GM21529 (cell line): ENCODE measurements at regions not wholly inside any gene's neighbourhood (a gene's known extent, or its start where the extent isn't known, plus 50 kb on each side); places are given as distances from the start of the nearest gene placed in this dataset.
"Not testable (repeated sequence)": the region's sequence is repeated elsewhere in the genome, so short reads cannot be mapped to it uniquely, and the experiment has no call there.

ENCODE experiments used
- ATAC-seq: cut with Tn5 transposase; IDR thresholded peaks from one replicate; pipeline ENCODE4 v1.9.1; 2021; ENCODE audit not compliant: unreplicated experiment

- no peak for ATAC-seq
Measured at GRCh38 chrX:86887341-86887740, 630.3 kb upstream of the KLHL4 start.

GRCh38 chrX:86910027-86910426, 607.6 kb upstream of the KLHL4 start:
- no peak for ATAC-seq

- no peak for ATAC-seq
Measured at GRCh38 chrX:86910602-86911311, 606.8 kb upstream of the KLHL4 start.

- no peak for ATAC-seq
Measured at GRCh38 chrX:86914569-86914968, 603.0 kb upstream of the KLHL4 start.

- no peak for ATAC-seq
Measured at GRCh38 chrX:86917959-86918358, 599.6 kb upstream of the KLHL4 start.

GRCh38 chrX:86930419-86930818, 587.2 kb upstream of the KLHL4 start:
- ATAC-seq, result no peak

- no peak for ATAC-seq
Measured at GRCh38 chrX:86935988-86936387, 581.6 kb upstream of the KLHL4 start.

GRCh38 chrX:86946569-86946968, 571.0 kb upstream of the KLHL4 start:
- peak; percentile 88 for ATAC-seq

- no peak for ATAC-seq
Measured at GRCh38 chrX:86964321-86964720, 553.3 kb upstream of the KLHL4 start.

- no peak for ATAC-seq
Measured at GRCh38 chrX:86981326-86981879, 536.2 kb upstream of the KLHL4 start.

GRCh38 chrX:86987351-86987750, 530.3 kb upstream of the KLHL4 start:
- not testable (repeated sequence) for ATAC-seq

- no peak for ATAC-seq
Measured at GRCh38 chrX:87003031-87003430, 514.6 kb upstream of the KLHL4 start.

GRCh38 chrX:87005183-87005582, 512.4 kb upstream of the KLHL4 start:
- ATAC-seq, result no peak

GRCh38 chrX:87005885-87006284, 511.7 kb upstream of the KLHL4 start:
- ATAC-seq, result no peak

- no peak for ATAC-seq
Measured at GRCh38 chrX:87006561-87006960, 511.0 kb upstream of the KLHL4 start.

- no peak for ATAC-seq
Measured at GRCh38 chrX:87017210-87017609, 500.4 kb upstream of the KLHL4 start.

GRCh38 chrX:87033115-87033514, 484.5 kb upstream of the KLHL4 start:
- ATAC-seq, result not testable (repeated sequence)

- ATAC-seq, result no peak
Measured at GRCh38 chrX:87045352-87045751, 472.2 kb upstream of the KLHL4 start.

GRCh38 chrX:87049567-87049966, 468.0 kb upstream of the KLHL4 start:
- ATAC-seq, result no peak

- ATAC-seq, result no peak
Measured at GRCh38 chrX:87063642-87064041, 454.0 kb upstream of the KLHL4 start.

- ATAC-seq, result no peak
Measured at GRCh38 chrX:87064502-87064901, 453.1 kb upstream of the KLHL4 start.

- ATAC-seq, result no peak
Measured at GRCh38 chrX:87067795-87068369, 449.7 kb upstream of the KLHL4 start.

- no peak for ATAC-seq
Measured at GRCh38 chrX:87078231-87078630, 439.4 kb upstream of the KLHL4 start.
